HCT116 (cell line): ENCODE measurements at regions not wholly inside any gene's neighbourhood (a gene's known extent, or its start where the extent isn't known, plus 50 kb on each side); places are given as distances from the start of the nearest gene placed in this dataset.

Source experiments
- ATAC-seq: fragments of 200-7000 bp; cut with Tn5 transposase; 2 replicates; pipeline ENCODE4 v1.9.1; 2020; ENCODE audit warnings: mild to moderate bottlenecking, moderate library complexity
- BruUV-seq: library from RNA; stranded (reverse); fragments of 400-500 nt; replicated peaks from 2 replicates; lab custom pipeline; 2021; lab: Mats Ljungman, UMichigan
- CTCF ChIA-PET: fragments of 300-600 bp; sonication (Branson Sonifier 250); formaldehyde crosslinking; loops from one replicate; lab custom pipeline; 2021; ENCODE audit warnings: antibody characterized with exemption; lab: Charles Lee
- POLR2A ChIA-PET: fragments of 300-600, 350-600 bp; sonication (Branson Sonifier 250); formaldehyde crosslinking; loops from one replicate; lab custom pipeline; 2021; ENCODE audit warnings: antibody characterized with exemption; lab: Charles Lee
- RAD21 ChIA-PET, 2 experiments: fragments of 300-600 bp; sonication (Branson Sonifier 250); formaldehyde crosslinking; loops; one replicate each; lab custom pipeline; 2023; ENCODE audit warnings: low total read pairs in 2 of 2; ENCODE audit not compliant: uncharacterized antibody in 2 of 2, unreplicated experiment in 2 of 2, low non-redundant PET in 1 of 2; lab: Charles Lee
- DNase-seq: peaks from one replicate; pipeline ENCODE4 v3.0.0-alpha.2; 2010; ENCODE audit warnings: low read depth, low spot score
- H2AFZ ChIP-seq: fragments of 200-600 bp; shearing (Covaris generic), sonication (generic); 2 replicates; pipeline ENCODE4 v1.6.1; 2017; ENCODE audit warnings: low read depth, mixed run types, mixed read lengths, antibody characterized with exemption, low read length; ENCODE audit not compliant: poor library complexity, severe bottlenecking
- H3K27ac ChIP-seq: 2 replicates; pipeline ENCODE4 v1.5.1; 2012; ENCODE audit warnings: low read depth, low read length
- H3K27me3 ChIP-seq: fragments of 200-600 bp; sonication (generic); 2 replicates; pipeline ENCODE4 v1.6.1; 2016; ENCODE audit warnings: mixed run types, low read length, mixed read lengths; ENCODE audit not compliant: insufficient read depth
- H3K36me3 ChIP-seq, 2 experiments: fragments of 200-500 bp in 1 of 2; fragments of 200-600 bp in 1 of 2; sonication (Bioruptor generic) in 1 of 2; sonication (generic) in 1 of 2; 2 replicates each; pipeline versions ENCODE4 v1.5.1 to v1.6.1; 2014 to 2016; ENCODE audit warnings: low read length in 2 of 2, inconsistent platforms in 1 of 2, mixed read lengths in 1 of 2, mixed run types in 1 of 2; ENCODE audit not compliant: insufficient read depth in 2 of 2, control insufficient read depth in 1 of 2
- H3K4me1 ChIP-seq, 2 experiments: fragments of 200-600 bp in 1 of 2; sonication (generic) in 1 of 2; 2 replicates each; pipeline versions ENCODE4 v1.5.1 to v1.6.1; 2012 to 2017; ENCODE audit warnings: low read length in 2 of 2, inconsistent platforms in 1 of 2, mild to moderate bottlenecking in 1 of 2, mixed read lengths in 1 of 2, mixed run types in 1 of 2, moderate library complexity in 1 of 2; ENCODE audit not compliant: insufficient read depth in 2 of 2, control insufficient read depth in 1 of 2
- H3K4me2 ChIP-seq: fragments of 200-600 bp; sonication (generic); 2 replicates; pipeline ENCODE4 v1.6.1; 2017; ENCODE audit warnings: mixed run types, low read length, mixed read lengths
- H3K4me3 ChIP-seq, 2 experiments: fragments of 200-600 bp in 1 of 2; sonication (generic) in 1 of 2; replicated peaks in 1 of 2; 2 replicates each; pipeline ENCODE4 v1.5.1; 2011 to 2016; ENCODE audit warnings: low read length in 2 of 2, control low read depth in 1 of 2, low read depth in 1 of 2, mild to moderate bottlenecking in 1 of 2, mixed read lengths in 1 of 2, mixed run types in 1 of 2
- H3K79me2 ChIP-seq: fragments of 200-600 bp; sonication (generic); 2 replicates; pipeline ENCODE4 v1.6.1; 2017; ENCODE audit warnings: mild to moderate bottlenecking, mixed run types, low read length, moderate library complexity, mixed read lengths; ENCODE audit not compliant: insufficient read depth
- H3K9ac ChIP-seq: fragments of 200-600 bp; sonication (generic); 2 replicates; pipeline ENCODE4 v1.6.1; 2016; ENCODE audit warnings: low read length, mixed read lengths
- H3K9me2 ChIP-seq: fragments of 200-600 bp; sonication (generic), shearing (Covaris generic); 2 replicates; pipeline ENCODE4 v1.6.1; 2017; ENCODE audit warnings: mixed run types, mild to moderate bottlenecking, moderate library complexity; ENCODE audit not compliant: insufficient read depth
- H3K9me3 ChIP-seq, 2 experiments: fragments of 200-500 bp in 1 of 2; fragments of 200-600 bp in 1 of 2; sonication (Bioruptor generic) in 1 of 2; sonication (generic) in 1 of 2; 2 replicates each; pipeline ENCODE4 v1.6.1; 2014 to 2017; ENCODE audit warnings: low read length in 2 of 2, mixed read lengths in 2 of 2, inconsistent platforms in 1 of 2, low read depth in 1 of 2, mild to moderate bottlenecking in 1 of 2, mixed run types in 1 of 2, moderate library complexity in 1 of 2; ENCODE audit not compliant: control insufficient read depth in 1 of 2, insufficient read depth in 1 of 2
- H4K20me1 ChIP-seq: fragments of 200-600 bp; sonication (generic), shearing (Covaris generic); 2 replicates; pipeline ENCODE4 v1.6.1; 2017; ENCODE audit warnings: mixed run types, mild to moderate bottlenecking, moderate library complexity; ENCODE audit not compliant: insufficient read depth
- ATF3 ChIP-seq: IDR thresholded peaks from 2 replicates; pipeline ENCODE4 v1.6.1; 2012
- CEBPB ChIP-seq: IDR thresholded peaks from 2 replicates; pipeline ENCODE4 v1.6.1; 2012; ENCODE audit warnings: low read depth
- CTCF ChIP-seq, 3 experiments: fragments of 200-600 bp in 1 of 3; sonication (generic) in 1 of 3; IDR thresholded peaks in 2 of 3; conservative IDR thresholded peaks in 1 of 3; 2 replicates each; pipeline ENCODE4 v1.5.1; 2012 to 2017; ENCODE audit warnings: low read depth in 2 of 3, low read length in 2 of 3, antibody characterized with exemption in 1 of 3, borderline replicate concordance in 1 of 3, control low read depth in 1 of 3, mild to moderate bottlenecking in 1 of 3, mixed read lengths in 1 of 3, mixed run types in 1 of 3, moderate library complexity in 1 of 3; ENCODE audit not compliant: insufficient read depth in 1 of 3
- EGR1 ChIP-seq: IDR thresholded peaks from 2 replicates; pipeline ENCODE4 v1.6.1; 2012; ENCODE audit warnings: low read depth
- ELF1 ChIP-seq: IDR thresholded peaks from 2 replicates; pipeline ENCODE4 v1.6.1; 2012; ENCODE audit warnings: low read depth, borderline replicate concordance
- EZH2 ChIP-seq: fragments of 200-600 bp; sonication (generic); IDR thresholded peaks from 2 replicates; pipeline ENCODE4 v1.6.1; 2017; ENCODE audit warnings: antibody characterized with exemption, mixed run types
- EZH2phosphoT487 ChIP-seq: fragments of 200-600 bp; IDR thresholded peaks from 2 replicates; pipeline ENCODE4 v1.6.1; 2018; ENCODE audit warnings: antibody characterized with exemption, borderline replicate concordance
- FOSL1 ChIP-seq: IDR thresholded peaks from 2 replicates; pipeline ENCODE4 v1.6.1; 2012; ENCODE audit warnings: low read depth
- POLR2A ChIP-seq: IDR thresholded peaks from 2 replicates; pipeline ENCODE4 v1.7.0; 2011; ENCODE audit warnings: borderline replicate concordance; ENCODE audit not compliant: insufficient read depth, insufficient read length; ENCODE audit errors: extremely low read depth
- POLR2AphosphoS5 ChIP-seq: IDR thresholded peaks from 2 replicates; pipeline ENCODE4 v1.6.1; 2011; ENCODE audit warnings: mild to moderate bottlenecking, low read depth, low read length, moderate library complexity
- RAD21 ChIP-seq: IDR thresholded peaks from 2 replicates; pipeline ENCODE4 v1.6.1; 2012; ENCODE audit warnings: low read depth, mild to moderate bottlenecking
- SIN3A ChIP-seq: IDR thresholded peaks from 2 replicates; pipeline ENCODE4 v1.6.1; 2012; ENCODE audit warnings: low read depth
- ZFX ChIP-seq: fragments of 450-650 bp; IDR thresholded peaks from 2 replicates; pipeline ENCODE4 v1.6.1; 2017
- intact Hi-C: fragments of 100-400 bp; cut with micrococcal nuclease; formaldehyde crosslinking; loops from 2 replicates; pipeline ENCODE4 v1.10.0; 2022

GRCh38 chr3:79994397-79994796 lies 226.6 kb upstream of the ROBO1 start:
- no peak overlapping the region for H3K9ac ChIP-seq
- H3K79me2 ChIP-seq: no peaks in the 10 kb centered on the region
- no peaks in the 10 kb centered on the region for H3K9me2 ChIP-seq
- ATAC-seq: no peak
- TF ChIP-seq EZH2 (no peak), ELF1 (no peak), RAD21 (no peak), ATF3 (no peak), CEBPB (no peak), CTCF (IDR thresholded peaks at IDR 0.05 in 2 of 3, conservative IDR thresholded peaks at IDR 0.05 in 1 of 3; ENCODE audit: borderline replicate concordance in 1 of 3, insufficient read depth in 1 of 3, low read depth in 2 of 3, low read length in 2 of 3) (no peak), POLR2A (no peak), SIN3A (no peak)
- TF ChIP-seq, all 23 proteins: peak for 0
- intact Hi-C loops: no loop called here
- Histone ChIP-seq H2AFZ (no peak overlapping the region), H3K4me3 (no peak overlapping the region), H3K4me2 (no peak overlapping the region), H3K36me3 (no peaks in the 10 kb centered on the region), H4K20me1 (no peaks in the 10 kb centered on the region), H3K9me3 (peaks cover 0 to 21% of the 10 kb centered on the region in 2 experiments; a peak in 3 of 4 replicates), H3K27ac (no peak overlapping the region), H3K4me1 (no peaks in the 10 kb centered on the region), H3K27me3 (no peaks in the 10 kb centered on the region)
- ChIA-PET POLR2A (no interaction called here), RAD21 (no interaction called here), CTCF (no interaction called here)
- BruUV-seq: no TSS peak
- DNase-seq: no peak

DNA sequence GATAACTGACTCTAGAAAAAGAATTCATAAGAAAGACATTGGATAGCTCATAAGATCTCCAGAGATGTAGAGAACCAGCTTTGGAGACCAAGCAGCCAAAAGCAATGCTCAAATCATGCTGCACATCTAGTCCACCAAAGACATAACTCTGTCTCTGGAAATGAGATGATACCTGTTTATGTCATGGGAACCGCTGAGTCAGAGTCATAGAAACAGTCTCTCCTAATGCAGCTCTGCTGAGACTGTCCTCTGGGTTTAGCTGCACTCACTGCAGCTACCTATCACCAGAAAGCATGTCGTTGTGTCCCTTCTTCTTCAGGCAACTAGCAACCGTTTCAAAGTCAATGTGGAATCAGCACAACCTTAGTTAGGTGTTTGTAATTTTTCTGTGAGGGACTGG lies 218.5 kb upstream of the ROBO1 start:
- ChIA-PET CTCF (no interaction called here), RAD21 (no interaction called here), POLR2A (no interaction called here)
- no peaks in the 10 kb centered on the region for H3K9me2 ChIP-seq
- no peaks in the 10 kb centered on the region for H3K4me1 ChIP-seq
- no peak overlapping the region for H3K4me2 ChIP-seq
- H3K9ac ChIP-seq: no peak overlapping the region
- H2AFZ ChIP-seq: no peak overlapping the region
- no peak overlapping the region for H3K27ac ChIP-seq
- BruUV-seq: no TSS peak
- no peaks in the 10 kb centered on the region for H4K20me1 ChIP-seq
- H3K79me2 ChIP-seq: no peaks in the 10 kb centered on the region
- no peaks in the 10 kb centered on the region for H3K27me3 ChIP-seq
- H3K4me3 ChIP-seq: no peak overlapping the region
- intact Hi-C loops: no loop called here
- ATAC-seq (no peak), DNase-seq (no peak)
- H3K9me3 ChIP-seq: peaks cover 4% of the 10 kb centered on the region in 2 experiments; a peak in 3 of 4 replicates
- no peaks in the 10 kb centered on the region for H3K36me3 ChIP-seq
- no peak for TF ChIP-seq POLR2A
- no peak for TF ChIP-seq RAD21
- TF ChIP-seq ZFX: no peak
- no peak for TF ChIP-seq EZH2phosphoT487
- TF ChIP-seq POLR2AphosphoS5: no peak
- TF ChIP-seq EGR1: no peak
- no peak for TF ChIP-seq CTCF (IDR thresholded peaks at IDR 0.05 in 2 of 3, conservative IDR thresholded peaks at IDR 0.05 in 1 of 3; ENCODE audit: borderline replicate concordance in 1 of 3, insufficient read depth in 1 of 3, low read depth in 2 of 3, low read length in 2 of 3)
- no peak for TF ChIP-seq CEBPB
- no peak for TF ChIP-seq FOSL1
